HG03442 (cell line): ENCODE measurements at regions not wholly inside any gene's neighbourhood (a gene's known extent, or its start where the extent isn't known, plus 50 kb on each side); places are given as distances from the start of the nearest gene placed in this dataset.
"Not testable (repeated sequence)": the region's sequence is repeated elsewhere in the genome, so short reads cannot be mapped to it uniquely, and the experiment has no call there.

Source experiments
- ATAC-seq: cut with Tn5 transposase; IDR thresholded peaks from one replicate; pipeline ENCODE4 v1.9.1; 2021; ENCODE audit warnings: mild to moderate bottlenecking, moderate library complexity; ENCODE audit not compliant: unreplicated experiment

GRCh38 chr12:59059088-59059935, 139.0 kb upstream of the LRIG3 start:
- no peak for ATAC-seq

GRCh38 chr12:59056966-59057365, 136.7 kb upstream of the LRIG3 start:
- ATAC-seq, result no peak

GRCh38 chr12:59055204-59055860, 135.0 kb upstream of the LRIG3 start:
- peak; percentile 82 for ATAC-seq

- ATAC-seq, result not testable (repeated sequence)
These were observed 133.1 kb upstream of the LRIG3 start for GRCh38 chr12:59053266-59053899.

GRCh38 chr12:59046763-59047534, 126.6 kb upstream of the LRIG3 start:
- ATAC-seq, result no peak

GRCh38 chr12:59044791-59045190, 124.5 kb upstream of the LRIG3 start:
- no peak for ATAC-seq

- ATAC-seq, result no peak
These were observed 121.2 kb upstream of the LRIG3 start for GRCh38 chr12:59041241-59042121.

- no peak for ATAC-seq
These were observed 120.4 kb upstream of the LRIG3 start for GRCh38 chr12:59040656-59041055.

- no peak for ATAC-seq
These were observed 119.7 kb upstream of the LRIG3 start for GRCh38 chr12:59040043-59040442.

GRCh38 chr12:59039005-59039404, 118.7 kb upstream of the LRIG3 start:
- ATAC-seq, result no peak

GRCh38 chr12:59036973-59037762, 116.9 kb upstream of the LRIG3 start:
- no peak for ATAC-seq

GRCh38 chr12:59036347-59036746, 116.0 kb upstream of the LRIG3 start:
- no peak for ATAC-seq

- ATAC-seq, result no peak
These were observed 111.0 kb upstream of the LRIG3 start for GRCh38 chr12:59031313-59031712.

- ATAC-seq, result no peak
These were observed 110.1 kb upstream of the LRIG3 start for GRCh38 chr12:59030415-59030814.

GRCh38 chr12:59027199-59027598, 106.9 kb upstream of the LRIG3 start:
- ATAC-seq, result no peak

GRCh38 chr12:59023861-59024424, 103.6 kb upstream of the LRIG3 start:
- ATAC-seq, result no peak

GRCh38 chr12:59020073-59020946, 100.0 kb upstream of the LRIG3 start:
- no peak for ATAC-seq

GRCh38 chr12:59014885-59015284, 94.6 kb upstream of the LRIG3 start:
- no peak for ATAC-seq
